ENCODE measurements at regions not wholly inside any gene's neighbourhood (a gene's known extent, or its start where the extent isn't known, plus 50 kb on each side); places are given as distances from the start of the nearest gene placed in this dataset.

GRCh38 chr22:48275412-48275811, 1513.0 kb downstream of the TBC1D22A start:
- no peak for DNase-seq (ENCODE audit: low read depth, low spot score)
- H3K4me3 ChIP-seq (ENCODE audit: low read length), result no peak overlapping the region

DNA sequence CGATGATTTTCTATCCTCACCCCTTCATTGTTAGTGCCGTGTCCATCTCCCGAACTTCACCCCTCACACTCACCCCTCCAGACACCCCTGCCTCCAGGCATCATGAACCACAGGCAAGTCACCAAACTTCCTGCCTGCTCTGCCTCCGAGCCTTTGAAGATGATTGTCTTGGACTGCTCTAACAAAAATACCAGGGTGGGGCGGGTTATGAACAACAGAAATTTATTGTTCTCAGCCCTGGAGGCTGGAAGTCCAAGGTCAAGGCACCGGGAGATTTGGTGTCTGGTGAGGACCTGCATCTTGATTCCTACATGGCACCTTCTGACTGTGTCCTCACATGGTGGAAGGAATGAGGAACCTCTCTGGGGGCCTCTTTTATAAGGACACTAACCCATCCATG, 1508.3 kb downstream of the TBC1D22A start:
- H3K4me3 ChIP-seq (ENCODE audit: low read length), result no peak overlapping the region
- DNase-seq (ENCODE audit: low read depth, low spot score), result peak; percentile 8

- DNase-seq (ENCODE audit: low read depth, low spot score), result no peak
- no peak overlapping the region for H3K4me3 ChIP-seq (ENCODE audit: low read length)
Observed at GRCh38 chr22:48268771-48269552, 1506.5 kb downstream of the TBC1D22A start.

- DNase-seq (ENCODE audit: low read depth, low spot score), result no peak
- no peak overlapping the region for H3K4me3 ChIP-seq (ENCODE audit: low read length)
Observed at GRCh38 chr22:48268293-48268692, 1505.8 kb downstream of the TBC1D22A start.

DNA sequence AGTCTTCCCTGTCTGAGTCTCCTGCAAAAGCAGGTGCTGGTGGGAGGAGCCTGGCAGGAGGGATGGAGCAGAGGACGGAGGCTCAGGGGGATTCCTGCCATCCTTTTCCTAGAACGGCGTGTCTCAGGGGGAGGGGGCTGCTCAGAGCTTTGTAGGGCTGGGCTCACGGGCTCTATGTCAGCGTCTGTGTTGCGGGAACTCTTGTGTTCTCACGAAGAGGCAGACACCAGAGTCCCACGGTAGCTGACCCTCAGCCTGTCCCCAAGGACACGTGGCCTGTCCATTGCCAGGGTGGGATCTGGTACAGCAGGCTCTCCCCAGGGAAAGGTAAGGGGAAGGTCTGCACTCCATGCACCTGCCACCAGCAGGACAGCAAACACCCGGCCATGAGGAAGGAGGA, 1505.2 kb downstream of the TBC1D22A start:
- no peak for DNase-seq (ENCODE audit: low read depth, low spot score)

GRCh38 chr22:48265000-48265625, 1502.7 kb downstream of the TBC1D22A start:
- DNase-seq (ENCODE audit: low read depth, low spot score), result no peak
- H3K4me3 ChIP-seq (ENCODE audit: low read length), result no peak overlapping the region

More for the DNA sequence above, 1505.2 kb downstream of the TBC1D22A start:
- H3K4me3 ChIP-seq (ENCODE audit: low read length), result no peak overlapping the region

DNA sequence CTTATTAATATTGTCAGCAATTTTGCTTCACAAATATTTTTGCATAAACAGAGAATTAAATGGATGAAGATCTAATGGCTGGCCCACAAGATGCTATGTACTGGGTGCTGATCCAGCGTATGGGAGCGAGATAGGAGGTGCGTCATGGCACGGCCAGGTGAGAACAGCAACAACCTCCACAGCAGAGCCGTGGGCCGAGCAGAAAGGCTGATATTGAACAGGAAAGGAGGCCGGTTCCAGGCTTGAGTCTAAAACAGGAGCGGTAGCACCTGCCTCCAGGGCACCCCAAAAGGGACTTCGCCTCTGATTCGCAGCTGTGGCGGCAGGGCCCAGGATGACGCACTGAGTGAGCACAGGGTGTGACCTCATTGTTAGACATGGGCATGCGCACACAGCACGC, 1502.1 kb downstream of the TBC1D22A start:
- DNase-seq (ENCODE audit: low read depth, low spot score), result no peak
- H3K4me3 ChIP-seq (ENCODE audit: low read length), result no peak overlapping the region

DNA sequence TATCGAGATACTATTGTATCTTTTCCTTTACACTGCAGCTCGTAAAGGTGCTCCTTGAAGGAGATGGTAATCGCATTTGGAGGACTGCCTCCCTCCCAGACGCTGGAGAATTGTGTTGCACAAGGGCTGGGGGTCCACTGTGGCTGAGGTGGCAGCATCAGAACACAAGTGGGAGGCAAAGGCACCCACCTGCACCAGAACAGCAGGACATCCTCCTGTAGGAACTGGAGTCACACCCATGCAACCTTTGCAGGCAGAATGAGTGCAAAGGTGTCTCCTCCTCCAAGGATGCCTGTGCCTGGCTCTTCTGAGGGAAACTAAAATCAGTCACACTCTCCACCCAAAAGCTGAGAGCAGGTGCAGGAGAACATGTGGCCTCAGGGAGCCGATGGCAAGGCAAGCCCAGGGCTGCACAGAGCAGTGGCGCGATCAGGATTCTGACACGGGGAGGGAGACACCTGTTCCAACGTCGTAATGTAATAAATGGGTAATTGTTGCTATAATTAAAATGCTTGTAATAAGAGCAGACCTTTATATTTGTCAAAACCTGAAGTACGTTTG, 1501.4 kb downstream of the TBC1D22A start:
- no peak overlapping the region for H3K4me3 ChIP-seq (ENCODE audit: low read length)
- DNase-seq (ENCODE audit: low read depth, low spot score), result no peak

DNA sequence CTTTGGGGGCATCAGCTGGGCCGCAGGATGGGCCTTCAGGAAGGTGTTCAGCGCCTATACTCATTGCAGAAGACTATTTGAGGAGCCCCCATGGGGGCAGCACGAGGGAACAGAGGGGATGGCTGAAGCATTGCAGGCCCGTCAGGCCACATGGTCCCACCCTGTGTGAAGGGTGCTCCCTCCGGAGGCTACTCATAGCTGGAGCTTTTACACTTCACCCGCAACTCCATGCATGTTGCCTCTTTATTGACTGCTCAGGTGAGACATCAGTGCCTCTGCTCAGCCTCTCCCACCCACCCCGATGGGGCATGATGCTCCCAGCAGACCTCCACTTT, 1500.9 kb downstream of the TBC1D22A start:
- H3K4me3 ChIP-seq (ENCODE audit: low read length), result no peak overlapping the region
- DNase-seq (ENCODE audit: low read depth, low spot score), result no peak

- no peak for DNase-seq (ENCODE audit: low read depth, low spot score)
- no peak overlapping the region for H3K4me3 ChIP-seq (ENCODE audit: low read length)
Observed at GRCh38 chr22:48262596-48263430, 1500.4 kb downstream of the TBC1D22A start.

GRCh38 chr22:48261706-48262105, 1499.3 kb downstream of the TBC1D22A start:
- no peak for DNase-seq (ENCODE audit: low read depth, low spot score)

GRCh38 chr22:48261048-48261621, 1498.7 kb downstream of the TBC1D22A start:
- H3K4me3 ChIP-seq (ENCODE audit: low read length), result no peak overlapping the region

More at GRCh38 chr22:48261706-48262105, 1499.3 kb downstream of the TBC1D22A start:
- no peak overlapping the region for H3K4me3 ChIP-seq (ENCODE audit: low read length)

DNA sequence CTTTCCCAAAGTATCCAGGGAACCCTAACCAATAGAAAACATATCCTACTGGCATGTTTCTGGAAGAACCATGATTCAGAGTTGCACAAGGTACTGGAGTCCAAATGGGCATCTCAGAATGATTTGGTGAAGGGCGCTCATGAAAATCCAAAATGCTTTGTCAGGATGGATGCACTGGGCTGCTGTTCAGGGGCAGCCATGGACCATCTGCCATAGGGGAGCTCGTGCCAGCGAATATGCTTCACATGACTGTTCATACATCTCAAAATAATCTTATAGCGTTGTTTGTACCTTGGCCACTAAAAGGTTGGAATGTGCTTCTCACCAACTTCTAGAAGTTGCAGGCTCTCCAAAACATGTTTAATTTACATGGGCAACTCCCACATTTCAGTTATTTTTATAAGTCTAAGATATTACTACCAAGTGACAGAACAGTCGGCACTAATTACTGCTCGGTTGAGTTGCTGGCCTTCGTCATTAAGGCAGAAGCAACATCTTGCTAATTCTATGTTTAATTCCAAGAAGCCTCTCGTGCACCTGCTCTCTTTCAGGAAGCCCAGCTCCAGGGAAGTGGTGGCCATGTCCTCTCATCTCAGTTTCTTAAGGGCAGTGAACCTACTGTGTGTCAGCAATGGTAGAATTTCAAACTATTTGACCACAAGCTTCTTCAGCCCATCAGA, 1497.7 kb downstream of the TBC1D22A start:
- DNase-seq (ENCODE audit: low read depth, low spot score), result no peak
- H3K4me3 ChIP-seq (ENCODE audit: low read length), result no peak overlapping the region

More at GRCh38 chr22:48261048-48261621, 1498.7 kb downstream of the TBC1D22A start:
- DNase-seq (ENCODE audit: low read depth, low spot score), result no peak

- no peak overlapping the region for H3K4me3 ChIP-seq (ENCODE audit: low read length)
- no peak for DNase-seq (ENCODE audit: low read depth, low spot score)
Observed at GRCh38 chr22:48258811-48259210, 1496.4 kb downstream of the TBC1D22A start.

DNA sequence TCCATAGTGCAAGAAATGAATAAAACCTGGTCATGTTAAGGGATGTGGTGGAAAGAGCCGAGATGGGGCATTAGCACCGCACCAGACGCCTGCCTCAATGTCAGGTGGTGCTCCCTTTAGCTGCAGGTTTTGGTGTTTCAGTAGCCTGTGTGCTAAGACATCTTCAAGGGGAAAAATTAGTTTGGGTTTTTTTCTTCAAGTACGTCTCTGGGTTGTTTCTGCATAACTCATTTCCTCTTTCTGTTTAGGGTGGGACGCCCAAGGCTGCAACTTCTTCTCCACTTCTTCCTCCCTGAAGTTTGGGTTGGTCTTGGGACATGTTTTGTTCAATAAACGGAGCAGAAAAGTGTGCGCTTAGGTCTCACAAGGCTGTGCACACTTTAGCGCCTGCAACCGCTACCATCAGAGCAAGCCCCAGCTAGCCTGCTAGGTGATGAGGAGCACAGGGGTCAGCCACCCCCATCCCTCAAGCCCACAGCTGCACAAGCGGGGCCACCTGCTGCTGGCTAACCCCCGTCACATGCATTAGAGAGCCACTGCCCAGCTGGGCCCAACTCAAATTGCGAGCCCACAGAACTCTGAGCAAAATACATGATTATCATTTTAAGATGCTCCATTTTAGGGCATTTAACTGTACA, 1495.7 kb downstream of the TBC1D22A start:
- no peak overlapping the region for H3K4me3 ChIP-seq (ENCODE audit: low read length)
- DNase-seq (ENCODE audit: low read depth, low spot score), result no peak

DNA sequence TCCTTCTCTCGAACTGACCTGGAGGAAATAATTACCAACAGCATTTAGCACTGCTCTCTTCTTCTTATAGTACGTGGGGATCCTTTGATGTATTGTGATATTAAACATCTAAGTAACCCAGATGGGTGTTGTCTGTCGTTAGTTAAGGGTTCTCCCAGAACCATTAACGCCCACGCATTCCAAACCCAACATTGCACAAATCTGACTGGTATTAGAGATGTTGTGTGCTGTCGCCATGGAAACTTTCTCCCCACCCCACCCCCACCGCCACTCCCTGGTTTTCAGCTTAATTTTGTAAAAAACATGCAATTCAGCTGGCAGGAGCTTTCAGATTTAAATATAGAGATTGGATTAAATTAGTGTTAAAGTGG, 1495.2 kb downstream of the TBC1D22A start:
- no peak for DNase-seq (ENCODE audit: low read depth, low spot score)

GRCh38 chr22:48256776-48257684, 1494.6 kb downstream of the TBC1D22A start:
- no peak for DNase-seq (ENCODE audit: low read depth, low spot score)
- no peak overlapping the region for H3K4me3 ChIP-seq (ENCODE audit: low read length)

More for the DNA sequence above, 1495.2 kb downstream of the TBC1D22A start:
- no peak overlapping the region for H3K4me3 ChIP-seq (ENCODE audit: low read length)

Data from Jurkat, Clone E6-1 (cell line).